Suppressor macrophage treated with lipopolysaccharide for 4 hours (primary cell): ENCODE measurements at regions not wholly inside any gene's neighbourhood (a gene's known extent, or its start where the extent isn't known, plus 50 kb on each side); places are given as distances from the start of the nearest gene placed in this dataset.

Source experiments
- DNase-seq: peaks from one replicate; pipeline ENCODE4 v3.0.0-alpha.2; 2020

DNA sequence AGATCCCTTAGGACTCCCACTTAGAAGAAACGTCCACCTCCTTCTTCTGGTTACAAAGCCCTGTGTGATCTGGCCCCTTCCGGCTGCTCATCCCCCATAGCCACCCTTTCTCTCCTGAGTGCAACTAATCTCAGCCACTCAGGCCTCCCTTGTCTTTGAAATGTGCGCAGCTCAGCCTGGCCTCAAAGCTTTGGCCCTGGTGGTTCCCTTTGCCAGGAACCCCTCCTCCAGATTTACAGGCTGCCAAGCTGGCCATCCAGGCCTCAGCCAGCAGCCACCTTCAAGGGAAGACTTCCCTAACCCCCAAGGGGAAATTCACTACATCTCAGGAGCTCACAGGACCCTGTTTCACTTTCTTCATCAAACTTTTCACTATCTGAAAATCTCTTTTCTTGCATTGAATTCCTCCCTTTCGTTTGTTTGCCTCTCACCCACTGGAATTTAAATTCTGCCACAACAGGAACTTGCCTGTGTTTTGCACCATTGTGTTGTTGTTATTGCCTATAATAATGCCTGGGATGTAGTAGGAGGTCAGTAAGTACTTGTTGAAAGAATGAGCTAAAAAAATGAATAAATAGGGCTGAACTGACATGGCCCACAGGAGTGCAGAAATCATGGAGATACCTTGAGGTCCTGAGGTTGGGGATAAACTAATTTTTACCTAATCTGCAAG lies 109.5 kb upstream of the PFN2 start:
- no peak for DNase-seq

DNA sequence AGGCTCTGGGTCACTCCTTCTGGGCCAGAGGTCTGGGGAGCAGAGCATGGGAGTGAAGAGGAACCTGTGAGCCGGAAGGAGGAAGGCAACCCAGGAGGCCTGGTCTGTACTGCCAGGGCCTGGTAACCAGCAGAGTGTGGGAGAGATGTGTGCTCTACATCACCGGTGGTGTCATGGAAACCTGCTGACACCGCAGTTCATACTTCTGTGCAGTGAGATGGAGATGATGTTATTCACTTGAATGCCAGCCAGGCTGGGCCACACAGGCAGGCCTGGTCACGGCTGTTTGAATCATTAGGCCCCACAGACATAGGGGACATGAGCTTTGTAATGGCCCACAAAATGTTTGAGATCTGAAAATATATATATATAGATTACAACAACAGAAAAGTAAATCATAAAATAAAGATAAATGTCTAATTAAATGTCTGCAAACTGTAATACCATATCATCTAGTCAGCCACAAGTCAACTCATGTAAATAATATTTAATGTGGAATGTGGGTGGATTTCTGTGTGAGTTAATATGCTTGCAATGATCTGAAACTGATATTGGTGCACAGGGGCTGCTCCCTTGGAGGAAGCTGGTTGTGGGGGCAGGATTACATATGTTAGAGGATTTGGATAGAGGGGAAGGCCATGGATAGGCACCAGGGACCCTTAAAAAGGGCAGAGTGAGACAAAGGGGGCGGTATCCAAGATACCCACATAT lies 108.5 kb upstream of the PFN2 start:
- DNase-seq, result no peak

DNA sequence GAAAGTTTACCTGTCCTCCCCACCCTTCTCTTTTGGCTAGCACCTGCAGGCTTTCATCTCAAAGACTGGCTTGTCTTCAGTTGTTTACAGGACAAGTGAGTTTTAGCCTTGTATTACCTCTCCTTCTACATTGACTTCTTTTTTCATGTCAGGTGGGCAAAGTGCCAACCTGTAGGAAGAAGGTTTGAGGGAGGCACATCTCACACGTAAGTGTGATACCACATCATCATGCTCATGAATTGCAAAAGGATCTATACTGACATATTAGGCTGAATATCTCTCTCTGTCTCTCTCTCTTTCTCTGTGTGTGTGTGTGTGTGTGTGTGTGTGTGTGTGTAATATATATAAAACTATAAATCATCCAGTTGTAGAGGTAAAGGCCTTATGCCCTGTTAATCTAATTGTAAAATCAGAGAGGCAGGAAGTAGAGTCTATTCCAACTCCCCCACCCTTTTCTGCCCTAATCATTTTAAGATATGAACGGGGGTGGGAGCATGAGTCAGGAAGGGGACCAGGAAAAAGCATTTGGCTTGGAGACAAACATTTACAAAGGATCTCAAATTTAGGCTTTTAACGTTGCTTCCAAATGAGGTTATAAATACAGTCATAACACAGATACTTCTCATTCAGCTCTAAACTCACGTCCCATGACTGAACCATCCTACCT lies 107.0 kb upstream of the PFN2 start:
- DNase-seq, result no peak

DNA sequence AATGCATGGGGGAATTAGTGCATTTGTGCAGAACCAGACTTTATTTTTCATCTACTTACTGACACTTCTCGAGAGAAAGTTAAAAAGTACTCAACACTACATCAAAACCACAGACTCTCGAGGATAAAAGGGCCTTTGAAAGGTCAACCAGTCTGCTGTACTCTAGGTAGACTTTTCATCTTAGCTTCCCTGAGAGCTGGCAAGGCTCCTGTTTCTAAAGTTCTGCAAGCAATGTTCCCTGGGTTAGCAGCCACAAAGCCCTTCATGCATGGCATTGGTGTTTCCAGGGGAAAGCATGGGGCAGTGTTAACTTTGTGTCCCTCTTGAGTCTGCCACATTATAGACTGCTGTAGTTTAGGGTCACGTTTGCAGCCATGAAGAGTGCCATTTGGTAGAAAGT lies 106.4 kb upstream of the PFN2 start:
- DNase-seq, result no peak

DNA sequence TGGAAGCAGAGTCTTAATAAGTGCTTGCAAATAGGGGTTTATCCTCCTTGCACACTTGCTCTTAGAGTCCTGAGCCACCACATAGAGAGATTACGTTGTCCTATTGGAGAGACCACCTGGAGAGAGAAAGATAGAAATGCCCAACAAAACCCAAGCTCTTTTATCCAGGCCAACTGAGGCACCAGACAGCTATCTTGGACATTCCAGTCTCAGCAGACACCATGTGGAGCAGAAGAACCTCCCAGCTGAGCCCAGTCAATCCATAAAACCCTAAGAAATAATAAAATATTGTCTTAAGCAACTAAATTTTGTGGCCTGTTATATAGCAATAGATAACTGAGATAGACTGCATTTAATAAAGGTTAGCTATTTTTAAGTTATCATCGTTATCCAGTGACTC lies 105.7 kb upstream of the PFN2 start:
- DNase-seq, result no peak

DNA sequence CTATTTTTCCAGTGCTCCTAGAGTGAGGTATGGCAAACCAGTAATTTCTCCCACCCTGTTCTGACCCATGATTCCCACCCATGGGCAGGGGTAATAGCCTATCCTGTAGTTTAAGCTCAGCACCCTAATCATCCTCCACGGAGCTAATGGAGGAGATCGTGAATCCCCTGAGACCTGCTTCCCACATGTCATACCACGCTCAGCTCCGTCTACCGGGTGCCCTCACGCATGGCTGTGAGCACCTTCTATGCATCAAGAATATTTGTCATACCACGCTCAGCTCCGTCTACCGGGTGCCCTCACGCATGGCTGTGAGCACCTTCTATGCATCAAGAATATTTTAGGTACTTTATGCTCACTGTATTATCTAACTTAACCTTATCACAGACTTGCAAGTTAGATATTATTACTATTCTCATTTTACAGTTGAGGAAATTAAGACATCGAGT lies 104.7 kb upstream of the PFN2 start:
- no peak for DNase-seq

DNA sequence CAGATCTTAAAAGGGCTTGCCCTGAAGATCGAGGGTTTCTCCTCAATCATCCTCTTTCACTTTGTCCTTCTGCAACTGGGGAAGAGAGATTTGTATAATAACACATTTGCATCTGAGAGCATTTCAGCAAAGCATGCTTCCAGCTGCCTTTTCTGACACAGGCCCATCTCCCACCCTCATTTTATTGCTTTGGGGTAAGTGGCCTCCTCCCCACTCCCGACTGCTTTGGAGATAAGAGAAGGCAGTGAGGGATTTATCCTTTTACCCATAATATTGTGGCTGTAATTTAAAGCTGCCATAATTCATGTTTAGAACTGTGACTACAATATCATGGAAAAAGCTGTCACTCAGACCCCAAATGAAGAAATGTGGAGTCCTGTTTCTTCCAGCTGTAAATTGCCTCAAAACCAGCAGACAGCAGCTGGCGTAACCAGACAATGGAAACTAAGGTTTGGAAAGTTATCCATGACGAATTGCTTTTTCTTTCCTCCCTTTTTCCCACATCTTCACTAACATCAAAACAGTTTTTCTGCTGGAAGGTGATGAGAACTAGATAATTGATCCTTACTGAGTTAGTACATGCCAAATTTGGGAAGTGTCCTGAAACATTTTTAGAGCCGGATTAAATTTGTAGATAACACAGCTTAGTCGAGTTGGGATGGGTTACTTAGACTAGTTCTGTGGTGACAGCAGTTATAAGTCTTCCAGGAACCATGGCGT lies 104.2 kb upstream of the PFN2 start:
- no peak for DNase-seq

DNA sequence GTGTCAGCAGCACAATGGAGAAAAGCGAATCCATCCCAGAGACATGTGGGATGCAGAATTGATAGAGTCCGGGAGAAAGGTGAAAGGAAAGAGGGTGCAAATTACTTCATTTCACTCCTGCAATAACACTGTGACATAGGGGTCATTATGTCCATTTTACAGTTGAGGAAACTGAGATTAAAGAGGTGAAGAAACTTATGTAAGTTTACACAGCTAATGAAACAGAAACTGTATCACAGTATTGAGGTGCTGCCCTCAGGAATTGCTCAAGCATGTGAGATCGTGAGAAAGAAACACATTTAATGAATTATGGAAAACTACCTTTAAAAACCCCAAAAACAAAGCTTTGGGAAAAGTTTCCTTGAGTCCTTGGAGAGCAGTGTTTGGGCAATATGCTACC lies 103.6 kb upstream of the PFN2 start:
- DNase-seq, result no peak

DNA sequence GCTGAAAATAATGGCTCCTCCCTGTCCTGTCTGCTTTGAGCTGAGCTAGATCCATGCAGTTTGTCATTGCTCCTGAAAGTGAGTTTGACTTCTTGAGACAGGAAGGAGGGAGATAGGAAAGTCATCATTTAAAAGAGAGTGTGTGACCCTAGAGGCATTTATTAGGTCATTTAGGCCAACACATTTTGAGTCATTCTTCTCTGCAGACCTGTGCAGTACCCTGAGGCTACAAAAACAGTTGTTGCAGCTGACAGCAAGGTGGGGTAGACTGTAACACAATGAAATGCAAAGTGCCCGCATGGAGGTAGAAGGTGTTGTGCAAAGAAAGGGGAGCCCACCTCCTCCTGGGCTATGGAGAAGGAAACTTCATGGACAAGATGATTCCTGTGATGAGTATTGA lies 102.8 kb upstream of the PFN2 start:
- no peak for DNase-seq

DNA sequence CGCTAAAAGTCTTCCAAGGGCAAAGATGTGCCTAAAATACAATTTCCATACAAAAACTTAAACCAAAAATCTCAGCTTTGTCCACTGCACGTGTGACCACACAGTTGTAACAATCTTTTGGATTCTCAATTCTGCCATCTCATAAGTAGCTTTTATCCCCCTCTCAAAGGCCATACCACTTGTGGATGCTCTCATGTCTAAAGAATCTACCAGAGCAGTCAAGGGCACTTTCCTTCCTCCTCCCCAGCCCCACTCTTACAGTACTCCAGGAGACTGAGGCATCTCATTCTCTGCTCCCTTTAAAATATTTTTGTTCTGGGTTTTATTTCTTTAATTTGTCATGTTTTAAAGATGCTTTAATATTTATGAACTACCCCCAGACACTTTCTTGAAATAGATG lies 102.3 kb upstream of the PFN2 start:
- DNase-seq, result no peak

DNA sequence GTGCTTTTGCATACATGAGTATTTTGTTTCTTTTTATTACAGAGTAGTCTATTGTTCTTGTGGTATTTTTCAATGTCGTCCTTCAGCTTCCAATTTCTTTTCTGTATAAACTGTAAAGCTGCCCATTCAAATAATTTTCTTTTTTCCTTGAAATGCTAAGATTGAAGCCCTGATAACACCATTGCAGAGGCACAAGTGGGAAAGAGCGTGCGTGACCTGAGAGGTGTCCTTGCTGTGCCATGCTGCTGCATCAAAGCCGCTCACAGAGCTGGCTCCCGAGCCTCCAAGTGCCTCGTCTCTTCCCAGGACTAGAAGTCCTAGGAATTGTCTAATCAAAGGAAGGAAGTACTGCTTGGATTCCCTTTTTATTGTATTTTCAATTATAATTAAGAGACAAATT lies 101.9 kb upstream of the PFN2 start:
- DNase-seq, result no peak

DNA sequence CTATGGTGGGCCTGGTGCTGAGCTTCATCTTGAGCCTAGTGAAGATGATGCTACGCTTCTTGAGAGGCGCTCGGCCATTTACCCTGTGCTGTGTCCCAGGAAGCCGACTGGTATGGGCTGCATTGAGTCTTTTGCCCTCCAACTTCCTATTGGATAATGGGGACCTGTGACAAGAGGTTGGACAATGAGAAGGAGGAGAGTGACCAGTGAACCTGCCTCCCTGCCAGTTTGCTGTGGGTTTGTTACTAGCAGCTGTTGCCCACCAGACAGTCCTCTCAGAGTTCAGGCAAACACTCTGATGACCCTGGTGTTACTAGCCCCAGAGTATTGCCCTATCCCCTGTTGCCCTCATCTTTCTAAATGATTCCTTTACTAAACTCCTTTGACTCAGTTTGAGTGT lies 99.6 kb upstream of the PFN2 start:
- DNase-seq, result no peak

DNA sequence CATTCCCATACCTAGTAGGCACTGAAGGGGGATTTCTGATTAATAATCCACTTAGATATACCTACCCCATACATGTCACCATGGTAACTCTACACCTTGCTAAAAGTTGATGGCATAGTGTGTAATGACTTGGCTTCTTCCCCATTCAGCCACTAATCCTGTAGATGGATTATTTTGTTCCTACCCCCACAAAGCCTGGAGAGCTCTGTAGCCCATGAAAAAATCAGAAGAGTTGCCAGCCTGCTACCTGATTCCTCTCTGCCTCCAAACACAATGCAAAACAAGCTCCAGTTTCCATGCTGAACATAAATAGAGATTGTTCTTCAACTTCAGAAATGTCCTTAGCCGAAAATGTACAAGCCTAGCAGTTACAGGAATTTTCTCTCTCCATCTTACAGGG lies 98.9 kb upstream of the PFN2 start:
- DNase-seq, result no peak

DNA sequence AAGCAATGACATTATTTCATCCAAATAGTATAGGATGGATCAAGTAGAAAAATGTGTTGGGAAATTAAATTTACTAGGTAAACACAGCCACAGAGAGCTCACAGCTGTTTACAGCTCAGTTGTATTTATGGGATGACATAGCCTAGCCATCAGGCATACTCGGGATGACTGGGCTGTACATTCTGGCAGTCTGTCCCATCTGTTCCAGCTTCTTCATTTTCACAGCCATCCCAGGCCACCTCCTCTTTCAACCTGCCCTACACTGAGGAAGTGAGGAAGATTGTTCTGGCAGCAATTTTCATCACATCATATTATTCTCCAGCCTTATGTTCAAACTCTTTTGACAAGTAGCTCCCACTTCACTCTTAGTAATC lies 98.4 kb upstream of the PFN2 start:
- no peak for DNase-seq

DNA sequence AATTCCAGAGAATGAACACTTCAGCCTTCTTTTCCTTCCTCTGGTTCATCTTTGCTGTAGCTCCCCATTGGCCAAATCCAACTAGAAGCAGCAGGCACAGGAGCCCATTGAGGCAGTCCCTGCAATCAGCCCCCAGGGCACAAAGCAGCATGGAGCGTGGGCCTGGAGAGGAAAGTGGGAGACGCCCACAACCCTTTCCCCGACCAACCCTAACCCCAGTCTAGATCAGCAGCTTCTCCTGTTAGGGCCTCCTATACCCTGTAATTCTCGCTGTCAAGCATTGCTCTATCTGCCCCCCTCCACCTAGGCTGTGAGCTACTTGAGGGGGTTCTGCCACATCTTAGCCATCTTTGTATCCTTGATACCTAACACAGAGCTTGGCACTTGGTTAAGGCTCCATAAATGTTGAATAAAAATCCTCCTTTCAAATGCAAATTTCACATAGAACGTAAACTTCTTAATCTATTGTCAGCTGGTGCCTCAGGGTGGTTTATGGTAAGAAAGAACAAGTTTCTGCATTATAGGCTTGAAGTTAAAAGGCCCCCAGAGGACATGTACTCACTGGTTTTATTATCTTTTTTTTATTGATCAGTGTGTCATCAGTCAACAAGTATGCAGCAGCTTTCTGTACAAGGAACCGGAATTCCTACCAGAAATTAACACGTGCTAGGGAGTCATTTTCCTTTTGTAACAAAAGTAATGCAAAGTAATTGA lies 97.9 kb upstream of the PFN2 start:
- no peak for DNase-seq

DNA sequence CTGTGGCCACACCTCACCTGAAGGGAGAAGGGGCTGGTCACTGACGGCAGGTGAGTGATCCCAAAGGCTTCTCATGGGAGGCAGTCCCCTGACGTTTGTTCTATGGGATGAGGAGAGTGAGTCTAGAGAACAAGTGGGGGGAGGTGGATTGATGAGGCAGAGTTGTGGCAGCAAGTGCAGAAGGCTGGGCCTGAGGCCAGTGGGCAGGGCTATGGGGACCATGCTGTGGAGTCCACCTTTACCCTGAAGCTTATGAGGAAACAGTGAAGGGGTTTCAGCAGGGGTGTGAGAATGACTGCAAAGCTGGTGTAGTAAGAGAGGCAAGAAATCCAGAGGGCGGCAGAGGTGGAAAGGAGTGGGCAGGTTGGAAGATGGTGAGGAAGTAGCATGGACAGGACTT lies 96.9 kb upstream of the PFN2 start:
- no peak for DNase-seq

DNA sequence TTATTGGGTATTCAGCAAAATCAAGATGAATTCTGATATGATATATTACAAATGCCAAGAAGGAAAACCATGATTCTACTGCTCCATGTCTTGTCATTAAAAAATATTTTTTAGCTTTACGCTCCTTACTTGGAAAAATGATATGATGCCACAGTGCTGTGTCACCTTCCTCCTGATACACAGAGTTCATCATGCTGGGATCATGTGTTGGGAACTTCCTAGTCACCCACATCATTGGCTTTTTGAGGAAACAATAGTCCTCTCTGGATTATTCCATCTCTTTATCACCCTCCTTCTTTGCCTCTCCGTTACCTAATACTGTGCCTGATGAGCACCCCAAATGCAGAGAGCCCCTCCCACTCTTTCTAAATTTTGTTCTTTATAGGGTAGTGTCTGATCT lies 94.3 kb upstream of the PFN2 start:
- peak; percentile 3 for DNase-seq

DNA sequence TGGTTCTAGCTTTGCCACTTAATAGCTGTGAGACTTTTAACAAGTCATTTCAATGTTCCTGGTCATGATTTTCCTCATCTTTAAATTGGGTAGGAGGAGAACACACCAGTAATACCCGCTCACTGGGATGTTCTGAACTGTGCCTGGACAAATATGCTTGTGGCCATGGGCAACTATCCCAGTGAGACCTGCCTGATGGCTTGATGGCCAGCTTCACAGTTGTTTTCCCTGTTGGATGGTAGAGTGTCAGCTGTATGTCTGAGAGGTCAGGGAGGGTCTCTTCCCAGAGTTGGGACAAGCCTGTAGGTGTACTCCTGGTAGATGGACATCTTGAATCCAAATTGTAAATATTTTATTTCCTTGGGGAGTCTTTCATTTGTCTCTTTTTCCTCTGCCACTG lies 92.5 kb upstream of the PFN2 start:
- no peak for DNase-seq

DNA sequence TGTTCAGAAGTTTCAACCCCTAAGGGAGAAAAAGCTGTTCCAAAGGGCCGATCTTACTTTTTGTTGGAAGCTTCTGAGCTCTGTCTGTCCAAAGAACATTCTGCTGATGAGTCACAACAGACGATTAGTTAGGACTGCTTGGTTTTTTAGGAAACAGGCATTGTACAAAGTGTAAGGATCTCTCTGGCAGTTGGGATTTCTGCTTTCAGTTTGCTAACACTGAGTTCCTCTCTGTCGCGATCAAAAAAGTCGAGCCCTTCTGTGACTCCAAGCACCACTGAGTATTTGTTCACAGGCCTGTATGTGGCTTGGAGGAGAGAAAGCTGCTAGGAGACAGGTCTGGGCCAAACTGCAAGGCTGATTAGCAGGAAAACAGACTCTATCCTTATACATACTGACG lies 91.8 kb upstream of the PFN2 start:
- peak; percentile 1 for DNase-seq

DNA sequence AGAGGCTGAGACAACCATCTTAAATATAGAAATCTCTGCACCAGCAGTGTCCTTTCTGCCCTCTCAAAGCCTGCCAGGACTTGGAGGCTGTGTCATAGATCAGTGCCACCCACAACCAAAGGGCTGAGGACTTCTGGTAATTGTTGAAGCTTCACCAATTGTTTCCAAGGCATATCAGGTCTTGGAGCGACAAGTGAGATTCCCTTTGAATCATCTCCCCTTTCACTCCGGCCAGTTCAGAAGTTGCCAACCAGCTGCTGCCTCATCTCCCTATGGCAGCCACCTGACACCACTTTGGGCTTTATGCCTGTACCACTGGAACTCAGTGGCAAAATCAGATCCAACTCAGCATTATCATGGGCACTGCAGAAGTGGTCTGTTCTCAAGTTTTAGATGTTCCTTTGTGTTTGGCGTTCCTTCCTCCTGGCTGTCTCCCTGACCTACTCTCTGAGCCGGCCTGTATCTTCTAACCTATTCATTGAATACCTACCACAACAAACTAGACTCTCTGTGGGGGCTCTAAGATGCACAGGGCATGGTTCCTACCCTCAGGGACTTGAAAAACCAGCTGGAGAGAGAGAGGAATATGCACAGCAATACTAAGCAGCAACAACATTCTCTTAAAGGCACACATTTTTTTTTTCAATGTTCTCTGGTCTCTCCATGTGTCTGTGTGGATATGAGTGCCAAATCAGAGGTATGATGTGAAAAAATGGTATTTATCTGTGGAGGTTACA lies 90.8 kb upstream of the PFN2 start:
- no peak for DNase-seq

DNA sequence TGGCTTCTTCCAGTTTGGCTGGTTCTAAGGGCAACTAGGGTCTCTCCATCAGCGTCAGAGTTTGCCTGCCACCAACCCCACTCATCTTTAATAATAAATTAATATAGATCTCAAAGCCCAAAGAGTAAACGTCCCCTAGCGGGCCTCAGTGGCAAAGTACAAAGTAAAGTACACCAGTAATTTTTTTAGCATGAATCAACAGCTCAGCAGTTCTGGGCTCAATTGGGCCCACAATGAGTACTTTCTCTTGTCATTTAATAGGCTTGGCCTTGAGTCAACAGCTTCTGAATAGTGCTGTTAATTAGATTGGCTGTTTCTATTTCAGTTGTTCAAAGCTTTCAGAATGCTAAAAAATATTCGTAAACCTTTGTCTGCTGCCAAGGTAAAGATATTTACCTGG lies 89.0 kb upstream of the PFN2 start:
- no peak for DNase-seq

DNA sequence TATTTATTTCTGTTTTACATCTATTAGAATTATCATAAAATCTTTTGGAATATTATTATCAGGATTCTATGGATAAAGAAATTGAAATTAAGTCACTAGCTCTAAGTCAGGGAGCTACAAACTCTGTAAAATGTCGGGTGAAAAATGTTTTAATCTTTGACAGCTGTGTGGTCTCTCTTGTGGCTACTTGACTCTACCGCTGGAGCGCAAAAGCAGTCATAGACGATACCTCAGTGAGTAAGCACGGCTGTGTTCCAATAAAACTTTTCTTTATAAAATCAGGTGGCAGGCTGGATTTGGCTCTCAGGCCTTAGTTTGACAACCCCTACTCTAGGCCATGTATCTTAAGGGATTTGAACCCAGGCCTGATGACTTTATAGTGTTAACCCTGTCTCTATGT lies 88.5 kb upstream of the PFN2 start:
- DNase-seq, result no peak
